CD8-positive, alpha-beta memory T cell (primary cell): ENCODE measurements at regions not wholly inside any gene's neighbourhood (a gene's known extent, or its start where the extent isn't known, plus 50 kb on each side); places are given as distances from the start of the nearest gene placed in this dataset.

Experiments
- CTCF ChIA-PET: fragments of 350-600 bp; sonication (Branson Sonifier 250); formaldehyde crosslinking; loops from one replicate; lab custom pipeline; 2021; ENCODE audit warnings: antibody characterized with exemption; lab: Charles Lee
- POLR2A ChIA-PET: fragments of 350-600 bp; sonication (Branson Sonifier 250); formaldehyde crosslinking; loops from one replicate; lab custom pipeline; 2021; ENCODE audit warnings: antibody characterized with exemption; lab: Charles Lee
- DNase-seq, 5 donors: peaks; one replicate each; pipeline versions ENCODE4 v3.0.0 to v3.0.0-alpha.2; 2020 to 2022; ENCODE audit warnings: mixed read lengths in 1 of 5
- H3K27ac ChIP-seq: one replicate; pipeline ENCODE4 v1.7.0; 2013; ENCODE audit warnings: low read depth, mild to moderate bottlenecking, low read length, moderate library complexity
- H3K27me3 ChIP-seq: 2 replicates; pipeline ENCODE4 v1.7.0; 2013; ENCODE audit warnings: low read length, mild to moderate bottlenecking; ENCODE audit not compliant: insufficient read depth, poor library complexity, severe bottlenecking
- H3K36me3 ChIP-seq: 2 replicates; pipeline ENCODE4 v1.7.0; 2013; ENCODE audit warnings: mild to moderate bottlenecking, low read length, moderate library complexity; ENCODE audit not compliant: insufficient read depth
- H3K4me1 ChIP-seq: 2 replicates; pipeline ENCODE4 v1.7.0; 2013; ENCODE audit warnings: mild to moderate bottlenecking, low read length, moderate library complexity; ENCODE audit not compliant: insufficient read depth
- H3K4me3 ChIP-seq: 2 replicates; pipeline ENCODE4 v1.7.0; 2013; ENCODE audit warnings: mild to moderate bottlenecking, low read length
- H3K9me3 ChIP-seq: 2 replicates; pipeline ENCODE4 v1.7.0; 2013; ENCODE audit warnings: mild to moderate bottlenecking, low read length
- H3K27ac Mint-ChIP-seq, 8 donors: one replicate each; pipeline ENCODE4 v1.8.0; 2020 to 2021; ENCODE audit warnings: mixed read lengths in 8 of 8, mild to moderate bottlenecking in 6 of 8, inconsistent platforms in 3 of 8, moderate library complexity in 3 of 8
- H3K27me3 Mint-ChIP-seq, 2 donors: one replicate each; pipeline ENCODE4 v1.8.0; 2020 to 2021; ENCODE audit warnings: mixed read lengths in 2 of 2, mild to moderate bottlenecking in 1 of 2, moderate library complexity in 1 of 2
- H3K36me3 Mint-ChIP-seq, 3 donors: one replicate each; pipeline ENCODE4 v1.8.0; 2020 to 2021; ENCODE audit warnings: mixed read lengths in 3 of 3, inconsistent platforms in 1 of 3, mild to moderate bottlenecking in 1 of 3
- H3K4me1 Mint-ChIP-seq, 3 donors: one replicate each; pipeline ENCODE4 v1.8.0; 2020 to 2021; ENCODE audit warnings: mixed read lengths in 3 of 3, inconsistent platforms in 1 of 3, mild to moderate bottlenecking in 1 of 3
- H3K4me3 Mint-ChIP-seq, 7 donors: one replicate each; pipeline ENCODE4 v1.8.0; 2020 to 2021; ENCODE audit warnings: mixed read lengths in 7 of 7, mild to moderate bottlenecking in 6 of 7, moderate library complexity in 4 of 7, inconsistent platforms in 2 of 7
- H3K9me3 Mint-ChIP-seq, 5 donors: one replicate each; pipeline ENCODE4 v1.8.0; 2020 to 2022; ENCODE audit warnings: mixed read lengths in 5 of 5, mild to moderate bottlenecking in 3 of 5, moderate library complexity in 2 of 5, inconsistent platforms in 1 of 5

- POLR2A ChIA-PET: no interaction called here
- no peak overlapping the region for H3K4me3 Mint-ChIP-seq
- H3K4me1 Mint-ChIP-seq: no peaks in the 10 kb centered on the region
- Histone ChIP-seq H3K4me1 (no peaks in the 10 kb centered on the region), H3K27ac (no peak overlapping the region), H3K27me3 (no peaks in the 10 kb centered on the region), H3K9me3 (no peaks in the 10 kb centered on the region), H3K36me3 (no peaks in the 10 kb centered on the region), H3K4me3 (no peak overlapping the region)
- H3K9me3 Mint-ChIP-seq: no peaks in the 10 kb centered on the region
- peaks cover 0 to 11% (median 0%) of the 10 kb centered on the region in 3 donors for H3K36me3 Mint-ChIP-seq
- H3K27me3 Mint-ChIP-seq: peaks cover 3 to 10% of the 10 kb centered on the region in 2 donors
- CTCF ChIA-PET: no interaction called here
- peak in 1 of 5 donors; percentile 27 for DNase-seq
- H3K27ac Mint-ChIP-seq: no peak overlapping the region
Observed at GRCh38 chr3:127037418-127037841, 54.5 kb downstream of the PLXNA1 start.

- no peaks in the 10 kb centered on the region for H3K9me3 Mint-ChIP-seq
- Histone ChIP-seq H3K9me3 (no peaks in the 10 kb centered on the region), H3K36me3 (no peaks in the 10 kb centered on the region), H3K4me3 (no peak overlapping the region), H3K4me1 (no peaks in the 10 kb centered on the region), H3K27me3 (no peaks in the 10 kb centered on the region), H3K27ac (no peak overlapping the region)
- POLR2A ChIA-PET: no interaction called here
- H3K27ac Mint-ChIP-seq: no peak overlapping the region
- H3K36me3 Mint-ChIP-seq: peaks cover 0 to 6% (median 0%) of the 10 kb centered on the region in 3 donors
- CTCF ChIA-PET: no interaction called here
- peak in 1 of 5 donors; percentile 37 for DNase-seq
- H3K4me3 Mint-ChIP-seq: no peak overlapping the region
- peaks cover 3 to 10% of the 10 kb centered on the region in 2 donors for H3K27me3 Mint-ChIP-seq
- no peaks in the 10 kb centered on the region for H3K4me1 Mint-ChIP-seq
Observed at GRCh38 chr3:127037971-127038446, 55.1 kb downstream of the PLXNA1 start.

- H3K9me3 Mint-ChIP-seq: no peaks in the 10 kb centered on the region
- H3K36me3 Mint-ChIP-seq: peaks cover 0 to under 1% (median 0%) of the 10 kb centered on the region in 3 donors
- POLR2A ChIA-PET: no interaction called here
- H3K4me1 Mint-ChIP-seq: no peaks in the 10 kb centered on the region
- H3K27ac Mint-ChIP-seq: no peak overlapping the region
- CTCF ChIA-PET: no interaction called here
- H3K4me3 ChIP-seq: no peak overlapping the region
- peak in 1 of 5 donors; percentile 25 for DNase-seq
- no peaks in the 10 kb centered on the region for H3K36me3 ChIP-seq
- no peak overlapping the region for H3K27ac ChIP-seq
- H3K27me3 Mint-ChIP-seq: peaks cover 3 to 10% of the 10 kb centered on the region in 2 donors
- H3K27me3 ChIP-seq: no peaks in the 10 kb centered on the region
- H3K4me3 Mint-ChIP-seq: no peak overlapping the region
- H3K4me1 ChIP-seq: no peaks in the 10 kb centered on the region
- H3K9me3 ChIP-seq: no peaks in the 10 kb centered on the region
Observed at GRCh38 chr3:127038466-127038865, 55.6 kb downstream of the PLXNA1 start.

GRCh38 chr3:127038923-127039581 lies 56.1 kb downstream of the PLXNA1 start:
- POLR2A ChIA-PET: no interaction called here
- Histone ChIP-seq H3K4me3 (no peak overlapping the region), H3K36me3 (no peaks in the 10 kb centered on the region), H3K4me1 (no peaks in the 10 kb centered on the region), H3K27me3 (no peaks in the 10 kb centered on the region), H3K27ac (no peak overlapping the region), H3K9me3 (no peaks in the 10 kb centered on the region)
- Mint-ChIP-seq H3K4me1 (no peaks in the 10 kb centered on the region), H3K36me3 (no peaks in the 10 kb centered on the region), H3K4me3 (no peak overlapping the region), H3K27ac (peak overlapping the region in 1 of 8 donors; percentile 7), H3K27me3 (peaks cover 3 to 10% of the 10 kb centered on the region in 2 donors), H3K9me3 (no peaks in the 10 kb centered on the region)
- CTCF ChIA-PET: no interaction called here
- peak in 1 of 5 donors; percentile 19 for DNase-seq

DNA sequence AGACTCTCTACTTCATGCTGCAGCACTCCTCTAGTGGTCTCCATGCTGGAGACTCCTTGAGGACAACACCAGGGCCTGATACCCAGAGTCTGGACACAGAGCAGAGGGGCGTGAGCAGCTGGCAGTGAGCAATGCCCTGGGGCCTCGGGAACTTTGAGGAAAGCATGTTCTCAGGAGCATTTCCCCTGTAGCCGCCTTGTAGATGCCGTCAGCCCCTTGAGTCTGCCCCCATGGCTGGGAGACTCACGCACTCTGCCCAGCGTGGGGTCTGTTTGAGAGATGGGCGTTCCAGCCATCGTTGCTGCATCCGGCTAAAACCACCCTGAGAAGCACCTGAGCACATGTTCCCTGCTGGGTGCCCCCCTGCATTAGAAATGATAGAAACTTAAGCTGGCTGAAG lies 56.8 kb downstream of the PLXNA1 start:
- H3K36me3 ChIP-seq: no peaks in the 10 kb centered on the region
- Mint-ChIP-seq H3K27me3 (peaks cover 3 to 10% of the 10 kb centered on the region in 2 donors), H3K4me1 (no peaks in the 10 kb centered on the region), H3K36me3 (no peaks in the 10 kb centered on the region), H3K9me3 (no peaks in the 10 kb centered on the region), H3K4me3 (no peak overlapping the region), H3K27ac (no peak overlapping the region)
- ChIA-PET POLR2A (no interaction called here), CTCF (no interaction called here)
- H3K27ac ChIP-seq: no peak overlapping the region
- peak in 1 of 5 donors; percentile 21 for DNase-seq
- no peaks in the 10 kb centered on the region for H3K4me1 ChIP-seq
- no peaks in the 10 kb centered on the region for H3K27me3 ChIP-seq
- H3K9me3 ChIP-seq: no peaks in the 10 kb centered on the region
- no peak overlapping the region for H3K4me3 ChIP-seq

GRCh38 chr3:127040216-127040615 lies 57.3 kb downstream of the PLXNA1 start:
- peak in 1 of 5 donors; percentile 23 for DNase-seq
- H3K27me3 Mint-ChIP-seq: peaks cover 3 to 10% of the 10 kb centered on the region in 2 donors
- H3K4me1 Mint-ChIP-seq: no peaks in the 10 kb centered on the region
- H3K36me3 ChIP-seq: no peaks in the 10 kb centered on the region
- no peak overlapping the region for H3K27ac Mint-ChIP-seq
- no peak overlapping the region for H3K4me3 ChIP-seq
- H3K9me3 ChIP-seq: no peaks in the 10 kb centered on the region
- no peaks in the 10 kb centered on the region for H3K9me3 Mint-ChIP-seq
- no peak overlapping the region for H3K27ac ChIP-seq
- H3K27me3 ChIP-seq: no peaks in the 10 kb centered on the region
- H3K36me3 Mint-ChIP-seq: no peaks in the 10 kb centered on the region
- H3K4me1 ChIP-seq: no peaks in the 10 kb centered on the region
- CTCF ChIA-PET: no interaction called here
- H3K4me3 Mint-ChIP-seq: no peak overlapping the region
- POLR2A ChIA-PET: no interaction called here

DNA sequence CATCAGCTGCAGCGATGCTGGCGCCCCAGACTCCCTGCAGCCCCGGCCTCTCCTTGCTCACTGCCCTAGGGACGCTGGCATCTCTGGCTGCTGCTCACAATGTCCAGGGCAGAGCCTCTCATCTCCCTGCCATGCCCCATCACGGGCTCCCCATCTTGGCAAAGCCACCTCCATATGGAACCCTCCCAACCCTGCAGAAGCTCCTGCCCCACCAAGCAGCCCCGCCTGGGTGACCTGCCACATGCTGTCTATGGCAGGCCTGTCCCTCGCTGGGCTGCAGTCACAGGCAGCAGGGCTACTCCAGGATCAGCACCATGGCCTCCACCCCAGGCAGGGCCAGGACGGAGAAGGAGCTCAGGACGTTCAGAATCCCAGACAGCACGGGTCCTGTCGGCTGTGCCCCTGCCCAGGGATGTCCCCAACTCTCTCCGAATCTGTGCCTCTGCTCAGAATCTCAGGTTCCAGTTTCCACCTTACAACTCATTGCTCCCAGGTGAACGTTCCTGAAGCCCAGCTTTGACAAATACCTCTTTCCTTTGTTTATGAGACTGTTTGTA lies 58.4 kb downstream of the PLXNA1 start:
- Mint-ChIP-seq H3K4me1 (no peaks in the 10 kb centered on the region), H3K36me3 (no peaks in the 10 kb centered on the region), H3K27ac (no peak overlapping the region), H3K4me3 (no peak overlapping the region), H3K27me3 (peaks cover 3 to 10% of the 10 kb centered on the region in 2 donors), H3K9me3 (no peaks in the 10 kb centered on the region)
- H3K9me3 ChIP-seq: no peaks in the 10 kb centered on the region
- no peak overlapping the region for H3K27ac ChIP-seq
- H3K4me1 ChIP-seq: no peaks in the 10 kb centered on the region
- ChIA-PET CTCF (no interaction called here), POLR2A (no interaction called here)
- peak in 1 of 5 donors; percentile 9 for DNase-seq
- H3K36me3 ChIP-seq: no peaks in the 10 kb centered on the region
- H3K27me3 ChIP-seq: no peaks in the 10 kb centered on the region
- H3K4me3 ChIP-seq: no peak overlapping the region

DNA sequence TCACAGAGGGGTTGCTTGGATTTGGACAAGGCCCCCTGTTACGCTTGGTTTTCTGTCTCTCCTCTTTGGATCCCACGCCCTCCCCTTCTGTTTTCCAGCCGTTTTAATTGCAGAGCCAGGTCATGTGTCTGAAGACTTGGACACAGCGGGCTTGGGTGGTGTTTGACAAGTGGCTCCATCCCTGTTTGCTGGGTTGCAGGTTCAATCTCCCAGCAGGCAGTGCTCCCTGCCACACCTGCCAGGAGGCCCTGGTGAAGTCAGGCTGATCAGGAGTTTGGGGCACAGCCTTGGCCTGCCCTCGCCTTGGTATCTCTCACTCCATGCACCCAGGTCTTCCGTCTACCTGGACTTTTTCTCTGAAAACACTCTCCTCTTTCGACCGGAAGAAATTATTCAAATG lies 59.0 kb downstream of the PLXNA1 start:
- Mint-ChIP-seq H3K27ac (no peak overlapping the region), H3K27me3 (peaks cover 3 to 10% of the 10 kb centered on the region in 2 donors), H3K36me3 (no peaks in the 10 kb centered on the region), H3K9me3 (no peaks in the 10 kb centered on the region), H3K4me3 (no peak overlapping the region), H3K4me1 (no peaks in the 10 kb centered on the region)
- H3K4me1 ChIP-seq: no peaks in the 10 kb centered on the region
- H3K36me3 ChIP-seq: no peaks in the 10 kb centered on the region
- DNase-seq: peak in 1 of 5 donors; percentile 16
- H3K27ac ChIP-seq: no peak overlapping the region
- H3K9me3 ChIP-seq: no peaks in the 10 kb centered on the region
- H3K4me3 ChIP-seq: no peak overlapping the region
- POLR2A ChIA-PET: no interaction called here
- no peaks in the 10 kb centered on the region for H3K27me3 ChIP-seq
- CTCF ChIA-PET: no interaction called here
